NCI-H1417 treated with DMSO at 0.1 percent for 48 hours (cell line): ENCODE measurements at regions not wholly inside any gene's neighbourhood (a gene's known extent, or its start where the extent isn't known, plus 50 kb on each side); places are given as distances from the start of the nearest gene placed in this dataset.
"Not testable (repeated sequence)": the region's sequence is repeated elsewhere in the genome, so short reads cannot be mapped to it uniquely, and the experiment has no call there.

Experiments
- DNase-seq: peaks from one replicate; lab custom pipeline; 2025; lab: John Stamatoyannopoulos, UW

- DNase-seq = no peak
Measured at GRCh38 chr3:102686792-102687191, 252.0 kb downstream of the ZPLD1 start.

- DNase-seq = no peak
Measured at GRCh38 chr3:102687851-102688555, 253.2 kb downstream of the ZPLD1 start.

- no peak for DNase-seq
Measured at GRCh38 chr3:102688556-102688930, 253.7 kb downstream of the ZPLD1 start.

GRCh38 chr3:102691507-102691906 is 256.7 kb downstream of the ZPLD1 start:
- no peak for DNase-seq

GRCh38 chr3:102699104-102699818 is 264.4 kb downstream of the ZPLD1 start:
- DNase-seq = no peak

GRCh38 chr3:102699819-102700140 is 265.0 kb downstream of the ZPLD1 start:
- DNase-seq = no peak

GRCh38 chr3:102712896-102713295 is 278.1 kb downstream of the ZPLD1 start:
- DNase-seq = no peak

GRCh38 chr3:102714567-102714966 is 279.8 kb downstream of the ZPLD1 start:
- no peak for DNase-seq

GRCh38 chr3:102715030-102715697 is 280.3 kb downstream of the ZPLD1 start:
- no peak for DNase-seq

GRCh38 chr3:102718651-102719050 is 283.8 kb downstream of the ZPLD1 start:
- DNase-seq = no peak

- no peak for DNase-seq
Measured at GRCh38 chr3:102722317-102722716, 287.5 kb downstream of the ZPLD1 start.

GRCh38 chr3:102727340-102727739 is 292.5 kb downstream of the ZPLD1 start:
- DNase-seq = no peak

GRCh38 chr3:102732581-102732980 is 297.8 kb downstream of the ZPLD1 start:
- not testable (repeated sequence) for DNase-seq

- no peak for DNase-seq
Measured at GRCh38 chr3:102733791-102734563, 299.2 kb downstream of the ZPLD1 start.

GRCh38 chr3:102735311-102735710 is 300.5 kb downstream of the ZPLD1 start:
- DNase-seq = no peak

- DNase-seq = no peak
Measured at GRCh38 chr3:102736288-102736974, 301.6 kb downstream of the ZPLD1 start.

GRCh38 chr3:102736975-102737304 is 302.1 kb downstream of the ZPLD1 start:
- DNase-seq = no peak

- no peak for DNase-seq
Measured at GRCh38 chr3:102737353-102737752, 302.5 kb downstream of the ZPLD1 start.

GRCh38 chr3:102741105-102741504 is 306.3 kb downstream of the ZPLD1 start:
- DNase-seq = no peak

GRCh38 chr3:102741694-102742093 is 306.9 kb downstream of the ZPLD1 start:
- no peak for DNase-seq

- no peak for DNase-seq
Measured at GRCh38 chr3:102745881-102746280, 311.1 kb downstream of the ZPLD1 start.

- no peak for DNase-seq
Measured at GRCh38 chr3:102747611-102748010, 312.8 kb downstream of the ZPLD1 start.
